OCI-LY3 (cell line): ENCODE measurements at regions not wholly inside any gene's neighbourhood (a gene's known extent, or its start where the extent isn't known, plus 50 kb on each side); places are given as distances from the start of the nearest gene placed in this dataset.

Source experiments
- EZH2phosphoT487 ChIP-seq: fragments of 200-600 bp; shearing (Covaris generic); IDR thresholded peaks from 2 replicates; pipeline ENCODE4 v1.6.1; 2018; ENCODE audit warnings: antibody characterized with exemption, mixed run types, low read depth
- TF ChIP-seq, protein P1 (sequence below): fragments of 200-600, 300-600 bp; sonication (generic); IDR thresholded peaks from 2 replicates; pipeline ENCODE4 v1.5.1; 2014; ENCODE audit warnings: antibody characterized with exemption, low read length, low read depth

DNA sequence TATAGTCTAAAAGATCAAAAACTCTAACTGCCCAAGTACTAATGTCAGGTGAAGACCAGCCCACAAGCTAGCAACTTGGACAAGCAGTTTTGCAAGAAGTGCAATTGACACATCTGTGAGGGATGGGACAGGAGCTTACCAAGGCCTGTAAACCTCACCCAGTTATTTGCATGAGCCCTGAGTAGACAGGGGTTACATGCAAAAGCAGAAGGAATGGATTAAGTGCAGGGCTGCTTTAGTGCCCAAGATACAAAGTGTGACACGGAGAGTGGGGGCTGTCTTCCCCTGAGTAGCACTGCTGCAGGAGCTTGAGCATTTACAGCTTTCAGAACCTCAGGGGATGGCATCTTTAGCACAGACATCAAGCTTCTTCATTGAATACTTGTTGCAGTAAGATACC is 286.7 kb downstream of the ELAVL2 start:
- TF ChIP-seq, protein P1, sequence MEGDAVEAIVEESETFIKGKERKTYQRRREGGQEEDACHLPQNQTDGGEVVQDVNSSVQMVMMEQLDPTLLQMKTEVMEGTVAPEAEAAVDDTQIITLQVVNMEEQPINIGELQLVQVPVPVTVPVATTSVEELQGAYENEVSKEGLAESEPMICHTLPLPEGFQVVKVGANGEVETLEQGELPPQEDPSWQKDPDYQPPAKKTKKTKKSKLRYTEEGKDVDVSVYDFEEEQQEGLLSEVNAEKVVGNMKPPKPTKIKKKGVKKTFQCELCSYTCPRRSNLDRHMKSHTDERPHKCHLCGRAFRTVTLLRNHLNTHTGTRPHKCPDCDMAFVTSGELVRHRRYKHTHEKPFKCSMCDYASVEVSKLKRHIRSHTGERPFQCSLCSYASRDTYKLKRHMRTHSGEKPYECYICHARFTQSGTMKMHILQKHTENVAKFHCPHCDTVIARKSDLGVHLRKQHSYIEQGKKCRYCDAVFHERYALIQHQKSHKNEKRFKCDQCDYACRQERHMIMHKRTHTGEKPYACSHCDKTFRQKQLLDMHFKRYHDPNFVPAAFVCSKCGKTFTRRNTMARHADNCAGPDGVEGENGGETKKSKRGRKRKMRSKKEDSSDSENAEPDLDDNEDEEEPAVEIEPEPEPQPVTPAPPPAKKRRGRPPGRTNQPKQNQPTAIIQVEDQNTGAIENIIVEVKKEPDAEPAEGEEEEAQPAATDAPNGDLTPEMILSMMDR = no peak
- TF ChIP-seq EZH2phosphoT487 = no peak
